ENCODE measurements at regions not wholly inside any gene's neighbourhood (a gene's known extent, or its start where the extent isn't known, plus 50 kb on each side); places are given as distances from the start of the nearest gene placed in this dataset.
"Not testable (repeated sequence)": the region's sequence is repeated elsewhere in the genome, so short reads cannot be mapped to it uniquely, and the experiment has no call there.

DNA sequence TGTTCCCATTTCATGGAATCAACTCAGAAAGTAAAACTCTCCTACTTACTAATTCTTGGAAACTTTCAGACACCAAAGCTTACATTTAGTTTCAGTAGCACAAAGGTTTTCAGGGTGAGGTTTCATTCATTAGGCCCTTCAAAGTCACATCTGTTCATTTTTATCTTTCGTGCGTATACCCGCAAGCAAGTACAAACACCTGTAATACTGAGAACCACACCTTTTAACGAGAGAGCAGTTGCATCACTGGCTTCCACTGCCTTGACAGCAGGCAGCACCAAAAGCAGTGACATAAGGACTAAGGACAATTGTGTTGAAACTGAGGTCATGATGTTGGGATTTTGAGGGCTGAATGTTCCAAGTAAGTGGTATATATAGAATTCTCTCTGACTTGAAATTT, 60.5 kb downstream of the GOLGA6L22 start:
- not testable (repeated sequence) for DNase-seq (ENCODE audit: low read depth in 2 of 3, low spot score in 1 of 3)

DNA sequence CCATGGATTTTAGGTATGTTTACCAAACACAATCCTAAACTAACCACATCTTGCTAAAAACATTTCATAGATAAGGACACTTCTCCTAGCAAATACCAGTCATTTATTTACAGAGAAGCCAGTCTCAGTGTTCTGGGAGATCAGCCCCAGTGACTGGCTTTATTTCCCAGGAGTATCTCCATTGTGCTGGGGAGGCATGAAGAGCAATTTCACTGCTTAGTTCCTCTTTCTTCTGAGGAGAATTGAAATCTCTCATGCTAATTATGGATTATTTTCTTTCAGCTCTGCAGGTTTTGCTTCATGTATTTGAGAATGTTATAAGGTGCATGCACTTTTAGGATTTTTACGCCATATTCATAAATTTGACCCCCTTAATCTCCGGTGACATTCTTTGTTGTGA, 67.8 kb downstream of the GOLGA6L22 start:
- DNase-seq (ENCODE audit: low read depth in 2 of 3, low spot score in 1 of 3): not testable (repeated sequence)

DNA sequence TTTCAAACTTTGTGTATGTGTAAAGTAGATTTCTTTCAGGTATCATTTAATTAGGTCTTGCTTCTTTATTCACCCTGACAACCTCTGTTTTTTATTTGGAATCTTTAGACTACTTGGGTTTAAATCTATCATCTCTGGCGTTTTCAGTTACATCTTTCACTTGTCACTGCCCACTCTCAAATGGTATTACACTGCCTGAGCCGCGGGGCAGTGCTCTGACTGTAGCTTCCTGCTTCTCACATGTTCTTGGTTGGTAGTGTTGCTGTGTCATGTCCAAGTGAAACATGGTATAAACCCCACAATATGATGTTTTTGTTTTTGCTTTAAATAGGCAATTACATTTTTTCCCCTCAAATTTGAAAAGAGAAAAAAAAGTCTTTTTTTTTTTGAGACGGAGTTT, 68.3 kb downstream of the GOLGA6L22 start:
- not testable (repeated sequence) for DNase-seq (ENCODE audit: low read depth in 2 of 3, low spot score in 1 of 3)

DNA sequence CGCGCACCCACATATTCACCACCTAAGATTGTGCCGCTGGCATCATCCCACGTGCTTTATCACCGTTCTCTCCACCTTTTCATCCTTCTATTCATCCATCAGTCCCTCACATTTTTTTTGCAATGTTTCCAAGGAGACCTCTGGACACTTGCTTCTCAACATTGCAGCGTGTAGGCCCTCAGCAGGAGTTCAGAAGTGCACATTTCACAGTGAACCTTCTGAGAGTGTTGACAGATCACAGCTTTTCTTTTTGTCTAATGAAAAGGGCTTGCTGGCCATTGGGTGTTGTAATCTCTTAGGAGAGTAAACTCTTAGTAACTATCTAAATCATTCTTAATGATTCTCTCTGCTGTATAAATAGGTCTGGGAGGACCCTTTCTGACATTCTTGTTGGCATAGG, 70.5 kb downstream of the GOLGA6L22 start:
- not testable (repeated sequence) for DNase-seq (ENCODE audit: low read depth in 2 of 3, low spot score in 1 of 3)

DNA sequence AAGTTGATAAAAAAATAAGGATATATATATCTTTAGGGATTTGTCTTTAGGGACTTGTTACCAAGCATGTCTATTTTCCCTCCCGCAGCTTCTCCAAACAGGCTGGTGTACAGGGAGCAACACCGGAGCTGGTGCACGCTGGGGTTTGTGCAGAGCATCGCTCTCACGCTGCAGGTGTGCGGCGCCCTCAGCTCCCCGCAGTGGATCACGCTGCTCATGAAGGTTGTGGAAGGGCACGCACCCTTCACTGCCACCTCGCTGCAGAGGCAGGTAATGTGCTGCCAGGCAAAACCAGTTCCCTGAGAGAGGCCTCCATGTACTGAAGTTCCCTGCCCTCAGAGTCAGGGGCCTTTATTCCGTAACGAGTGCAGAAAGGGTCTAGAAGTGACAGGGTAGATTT, 101.0 kb downstream of the GOLGA6L22 start:
- DNase-seq (ENCODE audit: low read depth in 2 of 3, low spot score in 1 of 3): not testable (repeated sequence)

DNA sequence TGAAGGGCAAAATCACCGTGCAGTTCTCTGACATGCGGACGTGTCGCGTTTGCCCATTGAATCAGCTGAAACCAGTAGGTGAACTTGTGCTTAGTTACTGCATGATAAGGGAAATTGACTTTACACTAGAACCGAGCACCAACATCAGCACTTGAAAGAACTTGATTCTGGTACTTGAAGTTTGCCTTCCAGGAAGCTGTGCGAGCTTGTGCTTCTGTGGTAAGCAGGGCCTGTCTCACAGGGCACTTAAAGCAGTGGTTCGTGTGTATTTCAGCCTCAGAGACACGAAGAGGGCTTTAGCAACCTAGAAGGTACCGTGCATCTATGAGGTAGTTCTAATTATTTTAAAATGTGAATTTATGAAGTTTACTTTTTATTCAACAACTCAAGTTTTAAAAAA, 103.0 kb downstream of the GOLGA6L22 start:
- not testable (repeated sequence) for DNase-seq (ENCODE audit: low read depth in 2 of 3, low spot score in 1 of 3)

DNA sequence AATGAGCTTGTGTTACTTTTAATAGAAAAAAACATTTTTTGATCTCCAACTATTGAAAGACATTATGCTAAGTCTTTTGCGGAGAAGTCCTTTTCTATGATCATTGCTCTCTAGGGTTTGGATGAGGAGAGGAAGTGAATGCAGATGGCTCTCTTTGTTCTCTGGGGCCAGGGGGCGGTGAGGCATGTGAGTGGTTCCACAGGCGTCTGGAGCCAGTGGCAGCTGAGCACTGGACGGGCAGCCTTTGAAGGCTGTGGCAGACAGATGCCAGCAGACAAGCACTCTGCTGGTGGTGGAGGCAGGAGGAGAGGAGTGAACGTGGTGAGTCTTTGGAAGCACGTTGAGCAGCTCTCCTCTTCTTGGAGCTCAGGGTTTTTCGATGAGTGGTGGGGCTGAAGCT, 107.8 kb downstream of the GOLGA6L22 start:
- DNase-seq (ENCODE audit: low read depth in 2 of 3, low spot score in 1 of 3): not testable (repeated sequence)

DNA sequence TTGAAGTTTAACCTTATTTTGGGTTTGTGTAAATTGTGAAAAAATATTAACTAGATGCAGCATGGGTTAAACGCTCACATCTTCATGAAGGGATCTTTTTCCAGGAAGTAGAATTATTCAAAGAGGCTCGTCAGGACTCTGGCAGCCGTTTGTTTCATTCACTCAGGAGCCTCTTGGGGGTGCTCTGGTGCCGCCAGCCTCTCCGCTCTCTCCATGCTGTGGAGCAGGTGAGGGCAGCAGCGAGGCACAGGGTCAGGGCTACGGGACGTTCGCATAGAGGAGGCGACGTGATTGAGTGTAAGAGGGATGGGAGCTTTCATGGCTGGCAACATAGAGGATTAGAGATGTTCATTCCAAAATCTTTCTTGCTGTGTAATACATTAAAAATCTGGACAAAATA, 110.8 kb downstream of the GOLGA6L22 start:
- DNase-seq (ENCODE audit: low read depth in 2 of 3, low spot score in 1 of 3): not testable (repeated sequence)

DNA sequence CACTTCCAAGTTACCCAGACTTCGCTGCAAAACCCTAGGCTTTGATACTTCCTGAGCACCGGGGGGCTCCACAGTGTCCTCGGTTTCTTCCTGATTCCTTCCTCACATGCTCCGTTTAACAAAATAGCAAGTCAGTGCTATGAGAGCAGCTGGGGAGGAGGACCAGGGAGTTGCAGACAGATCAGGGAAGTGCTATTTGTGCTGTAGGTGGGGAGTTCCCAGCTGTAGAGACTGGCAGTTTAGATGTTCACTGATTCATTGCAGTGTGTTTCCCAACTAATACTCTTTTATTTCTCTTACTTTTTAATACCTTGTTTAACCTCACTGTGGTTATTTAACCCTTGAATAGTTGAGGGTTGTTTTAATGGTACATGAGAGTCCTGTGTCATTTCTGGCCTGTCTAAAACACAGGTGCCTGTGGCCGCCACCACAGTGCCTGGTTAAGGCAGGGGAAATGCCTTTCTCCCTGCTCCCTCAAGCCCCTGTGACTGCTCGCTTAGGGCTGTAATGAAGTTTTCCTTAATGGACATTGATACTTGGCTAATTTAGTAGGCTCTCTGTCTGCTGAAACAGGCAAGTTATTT, 113.5 kb downstream of the GOLGA6L22 start:
- not testable (repeated sequence) for DNase-seq (ENCODE audit: low read depth in 2 of 3, low spot score in 1 of 3)

DNA sequence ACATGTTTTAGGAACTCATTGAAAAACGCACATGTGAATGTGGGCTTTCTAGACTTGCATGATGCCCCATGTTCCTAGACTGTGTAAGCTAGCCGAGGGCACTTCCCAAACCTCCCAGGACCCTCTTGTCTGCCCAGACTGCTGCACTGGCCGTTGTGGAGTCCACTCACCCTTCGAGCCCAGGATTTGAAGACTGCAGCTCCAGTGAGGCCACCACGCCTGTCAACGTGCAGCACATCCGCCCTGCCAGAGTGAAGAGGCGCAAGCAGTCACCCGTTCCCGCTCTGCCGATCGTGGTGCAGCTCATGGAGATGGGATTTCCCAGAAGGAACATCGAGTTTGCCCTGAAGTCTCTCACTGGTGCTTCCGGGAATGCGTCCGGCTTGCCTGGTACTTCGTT, 114.1 kb downstream of the GOLGA6L22 start:
- DNase-seq (ENCODE audit: low read depth in 2 of 3, low spot score in 1 of 3): not testable (repeated sequence)

DNA sequence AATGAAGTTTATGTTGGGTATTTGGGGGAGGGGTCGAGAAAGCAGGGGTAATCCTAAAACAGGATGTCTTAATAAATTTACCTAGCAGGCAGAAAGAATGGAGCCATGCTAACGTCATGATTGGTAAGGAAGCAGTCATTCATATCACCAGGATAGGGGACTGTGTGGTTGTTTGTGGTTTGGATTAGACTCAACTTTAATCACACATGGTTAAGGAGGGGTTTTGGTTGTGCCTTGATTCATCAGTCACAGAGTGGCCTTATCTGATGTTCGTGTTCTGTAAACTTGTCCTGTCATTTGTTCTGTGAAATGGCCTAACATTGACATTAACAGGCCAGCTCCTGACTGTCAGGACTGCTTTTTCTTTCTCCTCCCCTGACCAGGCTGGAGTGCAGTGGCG, 119.1 kb downstream of the GOLGA6L22 start:
- not testable (repeated sequence) for DNase-seq (ENCODE audit: low read depth in 2 of 3, low spot score in 1 of 3)

DNA sequence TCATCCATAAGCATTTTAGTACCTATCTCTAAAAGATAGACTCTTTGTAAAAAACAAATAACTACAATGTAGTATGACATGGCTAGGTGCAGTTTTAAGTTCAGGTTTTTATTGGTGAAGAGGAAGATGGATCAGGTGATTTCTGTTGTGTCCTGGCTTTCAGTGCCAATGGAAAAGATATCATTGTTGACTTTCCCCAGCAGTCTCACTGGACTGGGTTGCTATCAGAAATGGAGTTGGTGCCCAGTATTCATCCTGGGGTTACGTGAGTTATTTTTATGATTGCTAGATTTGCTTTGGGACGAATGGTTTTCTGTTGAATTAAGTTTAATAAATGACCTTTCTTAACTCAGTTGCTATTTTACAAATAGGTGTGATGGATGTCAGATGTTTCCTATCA, 120.5 kb downstream of the GOLGA6L22 start:
- not testable (repeated sequence) for DNase-seq (ENCODE audit: low read depth in 2 of 3, low spot score in 1 of 3)

DNA sequence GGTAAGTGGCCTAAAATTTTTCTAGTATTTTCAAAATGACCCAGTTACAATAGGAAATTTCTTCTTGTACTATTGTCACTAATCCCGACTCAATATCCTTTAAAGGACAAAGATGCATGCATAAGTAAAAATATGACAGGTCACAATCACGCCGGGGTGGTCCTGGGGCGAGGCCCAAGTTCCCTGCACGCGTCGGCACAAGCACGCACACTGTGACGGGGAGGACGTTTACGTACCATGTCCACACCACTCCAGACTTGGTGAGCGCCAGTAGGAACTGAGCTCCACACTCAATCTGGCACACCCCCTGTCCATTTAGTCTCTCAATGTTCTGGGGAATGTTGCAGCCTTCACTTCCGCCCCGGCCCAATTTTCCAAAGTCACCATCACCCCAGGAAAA, 128.7 kb downstream of the GOLGA6L22 start:
- DNase-seq (ENCODE audit: low read depth in 2 of 3, low spot score in 1 of 3): not testable (repeated sequence)

DNA sequence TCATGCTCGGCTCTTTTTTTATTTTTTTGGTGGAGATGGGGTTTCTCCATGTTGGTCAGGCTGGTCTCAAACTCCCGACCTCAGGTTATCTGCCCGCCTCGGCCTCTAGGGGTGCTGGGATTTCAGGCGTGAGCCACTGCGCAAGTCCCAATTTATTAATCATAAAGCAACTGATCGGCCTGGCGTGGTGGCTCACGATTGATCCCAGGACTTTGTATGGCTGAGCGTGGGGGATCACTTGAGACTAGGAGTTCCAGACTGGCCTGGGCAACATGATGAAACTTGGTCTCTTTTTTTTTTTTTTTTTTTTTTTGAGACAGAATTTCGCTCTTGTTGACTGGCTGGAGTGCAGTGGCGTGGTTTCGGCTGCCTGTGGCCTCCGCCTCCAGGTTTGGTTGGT, 139.8 kb downstream of the GOLGA6L22 start:
- DNase-seq (ENCODE audit: low read depth in 2 of 3, low spot score in 1 of 3): not testable (repeated sequence)

DNA sequence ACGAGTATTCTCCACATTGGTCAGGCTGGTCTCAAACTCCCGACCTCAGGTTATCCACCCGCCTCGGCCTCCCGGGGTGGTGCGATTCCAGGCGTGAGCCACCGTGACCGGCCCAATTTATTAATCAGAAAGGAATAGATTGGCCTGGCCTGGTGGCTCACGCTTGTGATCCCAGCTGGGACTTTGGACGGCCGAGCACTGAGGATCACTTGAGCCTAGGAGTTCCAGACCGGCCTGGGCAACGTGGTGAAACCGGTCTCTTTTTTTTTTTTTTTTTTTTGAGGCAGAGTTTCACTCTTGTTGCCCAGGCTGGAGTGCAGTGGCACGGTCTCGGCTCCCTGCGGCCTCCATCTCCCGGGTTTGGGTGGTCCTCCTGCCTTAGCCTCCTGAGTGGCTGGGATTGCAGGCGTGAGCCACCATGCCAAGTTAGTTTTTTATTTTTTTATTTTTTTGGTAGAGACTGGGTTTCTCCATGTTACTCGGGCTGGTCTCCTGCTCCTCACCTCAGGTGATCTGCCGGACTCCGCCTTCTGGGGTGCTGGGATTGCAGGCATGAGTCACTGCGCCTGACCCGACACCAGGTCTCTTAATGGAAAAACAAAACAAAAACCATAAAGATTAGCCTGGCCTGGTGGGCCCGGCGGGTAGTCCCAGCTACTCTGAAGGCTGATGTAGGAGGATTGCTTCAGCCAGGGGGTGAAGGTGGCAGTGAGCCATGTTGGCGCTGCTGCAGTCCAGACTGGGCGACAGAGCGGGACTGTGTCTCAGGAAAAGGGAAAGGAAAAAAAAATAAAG, 141.0 kb downstream of the GOLGA6L22 start:
- DNase-seq (ENCODE audit: low read depth in 2 of 3, low spot score in 1 of 3): not testable (repeated sequence)

DNA sequence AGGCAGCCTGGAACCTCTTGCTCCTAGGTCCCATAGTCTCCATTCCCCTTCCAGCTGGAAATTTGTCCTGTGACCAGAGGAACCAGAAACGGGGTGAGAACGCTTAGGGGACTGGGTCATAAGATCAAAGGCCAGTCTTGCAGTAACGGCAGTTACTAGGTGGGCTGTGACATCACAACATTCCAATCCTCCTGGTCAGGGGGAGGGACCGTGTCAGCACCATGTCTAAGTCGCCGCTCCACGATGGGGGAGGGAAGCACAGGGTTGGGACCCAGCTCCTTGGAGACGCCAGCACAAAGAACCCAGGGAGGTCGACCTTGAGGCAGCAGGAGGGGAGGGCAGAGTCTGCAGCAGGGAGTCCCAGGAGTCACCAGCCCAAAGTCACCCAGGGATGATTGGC, 158.3 kb downstream of the GOLGA6L22 start:
- DNase-seq (ENCODE audit: low read depth in 2 of 3, low spot score in 1 of 3): not testable (repeated sequence)

DNA sequence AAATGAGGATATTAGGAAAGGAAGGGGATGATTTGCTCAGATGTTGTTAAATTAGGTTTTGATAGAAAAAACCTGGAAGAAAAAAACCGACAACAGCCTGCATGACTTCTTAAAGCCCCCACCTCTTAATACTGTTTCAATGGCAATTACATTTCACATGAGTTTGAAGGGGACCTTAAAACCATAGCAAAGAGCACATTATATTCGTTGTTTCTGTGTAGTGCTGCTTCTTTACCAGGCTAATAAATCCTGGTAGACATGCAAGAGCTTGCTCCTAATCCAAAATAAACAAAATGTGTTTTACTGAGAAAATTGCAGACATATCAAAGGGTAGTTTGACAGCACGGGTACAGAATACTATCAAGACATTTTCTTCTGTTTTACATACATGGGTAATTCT, 154.7 kb upstream of the NIPA1 start:
- DNase-seq (ENCODE audit: low read depth in 2 of 3, low spot score in 1 of 3): not testable (repeated sequence)

DNA sequence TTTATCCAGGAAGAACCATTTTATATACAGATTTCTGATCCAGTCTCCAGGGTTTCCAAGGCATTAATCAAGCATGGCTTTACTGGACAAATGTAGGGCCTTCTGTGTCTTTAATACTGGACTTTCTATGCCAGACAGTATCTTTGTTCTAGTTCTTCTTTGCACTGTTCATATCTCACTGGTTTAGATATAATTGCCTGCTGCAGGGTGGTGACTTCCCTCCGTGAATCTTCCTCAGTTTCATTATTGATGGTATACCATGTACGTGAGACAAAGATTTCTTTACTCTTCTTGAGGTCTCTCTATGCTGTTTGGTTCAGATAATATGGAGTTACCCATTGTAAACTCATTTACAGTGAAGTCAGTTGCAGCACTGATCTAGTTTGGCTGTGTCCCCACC, 146.5 kb upstream of the NIPA1 start:
- not testable (repeated sequence) for DNase-seq (ENCODE audit: low read depth in 2 of 3, low spot score in 1 of 3)

DNA sequence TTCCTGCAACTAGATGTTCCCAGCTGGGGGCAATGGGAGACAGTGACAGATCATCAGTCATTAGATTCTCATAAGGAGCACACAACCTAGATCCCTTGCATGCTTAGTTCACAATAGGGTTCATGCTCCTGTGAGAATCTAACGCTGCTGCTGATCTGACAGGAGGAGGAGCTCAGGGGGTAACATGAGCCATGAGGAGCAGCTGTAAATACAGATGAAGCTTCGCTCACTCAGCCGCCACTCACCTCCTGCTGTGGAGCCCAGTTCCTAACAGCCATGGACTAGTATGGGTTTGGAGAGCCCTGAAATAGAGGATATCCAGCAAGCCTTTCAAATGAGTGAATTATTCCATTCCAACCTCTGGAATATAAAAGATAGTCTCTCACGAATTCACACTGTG, 137.0 kb upstream of the NIPA1 start:
- DNase-seq (ENCODE audit: low read depth in 2 of 3, low spot score in 1 of 3): not testable (repeated sequence)

DNA sequence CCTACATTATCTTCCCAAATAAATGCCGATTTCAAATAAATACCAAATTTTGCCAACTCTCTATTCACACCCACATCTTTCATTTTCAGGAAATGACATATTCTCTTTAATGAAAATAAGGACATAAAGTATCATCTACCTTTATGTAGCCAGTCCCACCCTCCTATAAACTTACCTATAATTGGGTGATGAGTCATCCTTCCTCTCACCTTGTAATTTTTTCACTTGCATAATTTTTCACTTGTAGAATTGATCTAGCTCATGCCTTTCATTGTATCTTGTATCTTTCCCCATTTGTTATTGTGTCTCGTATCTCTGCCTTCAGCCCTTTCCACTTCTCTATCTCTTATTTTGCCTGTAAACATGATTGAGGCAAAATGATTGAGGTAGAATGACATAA, 135.3 kb upstream of the NIPA1 start:
- not testable (repeated sequence) for DNase-seq (ENCODE audit: low read depth in 2 of 3, low spot score in 1 of 3)

DNA sequence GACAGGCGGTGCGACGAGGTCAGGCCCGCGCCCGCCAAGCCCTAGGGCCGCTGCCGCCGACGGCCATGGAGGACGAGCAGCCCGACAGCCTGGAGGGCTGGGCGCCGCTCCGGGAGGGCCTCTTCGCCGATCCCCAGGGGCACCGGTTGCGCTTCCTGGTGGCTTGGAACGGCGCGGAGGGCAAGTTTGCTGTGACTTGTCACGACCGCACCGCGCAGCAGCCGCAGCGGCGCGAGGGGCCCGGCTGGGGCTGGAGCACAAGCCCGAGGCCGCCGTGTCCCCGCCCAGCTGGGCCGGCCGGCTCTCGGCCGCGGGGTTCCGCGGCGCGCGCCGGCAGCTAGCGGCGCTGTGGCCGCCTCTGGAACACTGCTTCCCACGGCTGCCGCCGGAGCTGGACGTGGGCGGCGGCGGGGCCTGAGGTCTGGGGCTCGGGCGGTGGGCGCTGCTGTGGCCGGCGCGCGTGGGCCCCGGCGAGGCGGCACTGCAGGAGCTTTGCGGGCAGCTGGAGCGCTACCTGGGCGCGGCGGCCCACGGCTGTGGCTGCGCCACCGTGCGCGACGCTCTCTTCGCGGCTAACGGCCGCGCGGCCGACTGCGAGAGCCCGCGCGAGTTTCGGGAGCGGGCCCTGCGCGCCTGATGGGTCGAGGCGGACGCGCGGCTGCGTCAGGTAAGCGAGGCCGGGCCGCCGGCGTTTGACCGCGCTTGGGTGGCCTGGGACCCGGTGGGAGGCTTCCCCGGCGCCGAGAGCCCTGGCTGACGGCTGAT, 122.0 kb upstream of the NIPA1 start:
- peak in 2 of 3 donors; percentile 7 to 8 for DNase-seq (ENCODE audit: low read depth in 2 of 3, low spot score in 1 of 3)

All from stimulated activated CD4-positive, alpha-beta T cell treated with anti-CD3 and anti-CD28 coated beads, Interleukin-12 subunit alpha, Interleukin-12 subunit beta, amount 100 ng/mL, for 48 hours (primary cell).